HCT116 (cell line): ENCODE measurements at regions not wholly inside any gene's neighbourhood (a gene's known extent, or its start where the extent isn't known, plus 50 kb on each side); places are given as distances from the start of the nearest gene placed in this dataset.

Experiments used
- ATAC-seq: fragments of 200-7000 bp; cut with Tn5 transposase; 2 replicates; pipeline ENCODE4 v1.9.1; 2020; ENCODE audit warnings: mild to moderate bottlenecking, moderate library complexity
- BruUV-seq: library from RNA; stranded (reverse); fragments of 400-500 nt; replicated peaks from 2 replicates; lab custom pipeline; 2021; lab: Mats Ljungman, UMichigan
- CTCF ChIA-PET: fragments of 300-600 bp; sonication (Branson Sonifier 250); formaldehyde crosslinking; loops from one replicate; lab custom pipeline; 2021; ENCODE audit warnings: antibody characterized with exemption; lab: Charles Lee
- POLR2A ChIA-PET: fragments of 300-600, 350-600 bp; sonication (Branson Sonifier 250); formaldehyde crosslinking; loops from one replicate; lab custom pipeline; 2021; ENCODE audit warnings: antibody characterized with exemption; lab: Charles Lee
- RAD21 ChIA-PET, 2 experiments: fragments of 300-600 bp; sonication (Branson Sonifier 250); formaldehyde crosslinking; loops; one replicate each; lab custom pipeline; 2023; ENCODE audit warnings: low total read pairs in 2 of 2; ENCODE audit not compliant: uncharacterized antibody in 2 of 2, unreplicated experiment in 2 of 2, low non-redundant PET in 1 of 2; lab: Charles Lee
- DNase-seq: peaks from one replicate; pipeline ENCODE4 v3.0.0-alpha.2; 2010; ENCODE audit warnings: low read depth, low spot score
- H2AFZ ChIP-seq: fragments of 200-600 bp; shearing (Covaris generic), sonication (generic); 2 replicates; pipeline ENCODE4 v1.6.1; 2017; ENCODE audit warnings: low read depth, mixed run types, mixed read lengths, antibody characterized with exemption, low read length; ENCODE audit not compliant: poor library complexity, severe bottlenecking
- H3K27ac ChIP-seq: 2 replicates; pipeline ENCODE4 v1.5.1; 2012; ENCODE audit warnings: low read depth, low read length
- H3K27me3 ChIP-seq: fragments of 200-600 bp; sonication (generic); 2 replicates; pipeline ENCODE4 v1.6.1; 2016; ENCODE audit warnings: mixed run types, low read length, mixed read lengths; ENCODE audit not compliant: insufficient read depth
- H3K36me3 ChIP-seq, 2 experiments: fragments of 200-500 bp in 1 of 2; fragments of 200-600 bp in 1 of 2; sonication (Bioruptor generic) in 1 of 2; sonication (generic) in 1 of 2; 2 replicates each; pipeline versions ENCODE4 v1.5.1 to v1.6.1; 2014 to 2016; ENCODE audit warnings: low read length in 2 of 2, inconsistent platforms in 1 of 2, mixed read lengths in 1 of 2, mixed run types in 1 of 2; ENCODE audit not compliant: insufficient read depth in 2 of 2, control insufficient read depth in 1 of 2
- H3K4me1 ChIP-seq, 2 experiments: fragments of 200-600 bp in 1 of 2; sonication (generic) in 1 of 2; 2 replicates each; pipeline versions ENCODE4 v1.5.1 to v1.6.1; 2012 to 2017; ENCODE audit warnings: low read length in 2 of 2, inconsistent platforms in 1 of 2, mild to moderate bottlenecking in 1 of 2, mixed read lengths in 1 of 2, mixed run types in 1 of 2, moderate library complexity in 1 of 2; ENCODE audit not compliant: insufficient read depth in 2 of 2, control insufficient read depth in 1 of 2
- H3K4me2 ChIP-seq: fragments of 200-600 bp; sonication (generic); 2 replicates; pipeline ENCODE4 v1.6.1; 2017; ENCODE audit warnings: mixed run types, low read length, mixed read lengths
- H3K4me3 ChIP-seq, 2 experiments: fragments of 200-600 bp in 1 of 2; sonication (generic) in 1 of 2; replicated peaks in 1 of 2; 2 replicates each; pipeline ENCODE4 v1.5.1; 2011 to 2016; ENCODE audit warnings: low read length in 2 of 2, control low read depth in 1 of 2, low read depth in 1 of 2, mild to moderate bottlenecking in 1 of 2, mixed read lengths in 1 of 2, mixed run types in 1 of 2
- H3K79me2 ChIP-seq: fragments of 200-600 bp; sonication (generic); 2 replicates; pipeline ENCODE4 v1.6.1; 2017; ENCODE audit warnings: mild to moderate bottlenecking, mixed run types, low read length, moderate library complexity, mixed read lengths; ENCODE audit not compliant: insufficient read depth
- H3K9ac ChIP-seq: fragments of 200-600 bp; sonication (generic); 2 replicates; pipeline ENCODE4 v1.6.1; 2016; ENCODE audit warnings: low read length, mixed read lengths
- H3K9me2 ChIP-seq: fragments of 200-600 bp; sonication (generic), shearing (Covaris generic); 2 replicates; pipeline ENCODE4 v1.6.1; 2017; ENCODE audit warnings: mixed run types, mild to moderate bottlenecking, moderate library complexity; ENCODE audit not compliant: insufficient read depth
- H3K9me3 ChIP-seq, 2 experiments: fragments of 200-500 bp in 1 of 2; fragments of 200-600 bp in 1 of 2; sonication (Bioruptor generic) in 1 of 2; sonication (generic) in 1 of 2; 2 replicates each; pipeline ENCODE4 v1.6.1; 2014 to 2017; ENCODE audit warnings: low read length in 2 of 2, mixed read lengths in 2 of 2, inconsistent platforms in 1 of 2, low read depth in 1 of 2, mild to moderate bottlenecking in 1 of 2, mixed run types in 1 of 2, moderate library complexity in 1 of 2; ENCODE audit not compliant: control insufficient read depth in 1 of 2, insufficient read depth in 1 of 2
- H4K20me1 ChIP-seq: fragments of 200-600 bp; sonication (generic), shearing (Covaris generic); 2 replicates; pipeline ENCODE4 v1.6.1; 2017; ENCODE audit warnings: mixed run types, mild to moderate bottlenecking, moderate library complexity; ENCODE audit not compliant: insufficient read depth
- ATF3 ChIP-seq: IDR thresholded peaks from 2 replicates; pipeline ENCODE4 v1.6.1; 2012
- CBX3 ChIP-seq: IDR thresholded peaks from 2 replicates; pipeline ENCODE4 v1.6.1; 2012; ENCODE audit warnings: low read depth
- CEBPB ChIP-seq: IDR thresholded peaks from 2 replicates; pipeline ENCODE4 v1.6.1; 2012; ENCODE audit warnings: low read depth
- CTCF ChIP-seq, 3 experiments: fragments of 200-600 bp in 1 of 3; sonication (generic) in 1 of 3; IDR thresholded peaks in 2 of 3; conservative IDR thresholded peaks in 1 of 3; 2 replicates each; pipeline ENCODE4 v1.5.1; 2012 to 2017; ENCODE audit warnings: low read depth in 2 of 3, low read length in 2 of 3, antibody characterized with exemption in 1 of 3, borderline replicate concordance in 1 of 3, control low read depth in 1 of 3, mild to moderate bottlenecking in 1 of 3, mixed read lengths in 1 of 3, mixed run types in 1 of 3, moderate library complexity in 1 of 3; ENCODE audit not compliant: insufficient read depth in 1 of 3
- EGR1 ChIP-seq: IDR thresholded peaks from 2 replicates; pipeline ENCODE4 v1.6.1; 2012; ENCODE audit warnings: low read depth
- ELF1 ChIP-seq: IDR thresholded peaks from 2 replicates; pipeline ENCODE4 v1.6.1; 2012; ENCODE audit warnings: low read depth, borderline replicate concordance
- FOSL1 ChIP-seq: IDR thresholded peaks from 2 replicates; pipeline ENCODE4 v1.6.1; 2012; ENCODE audit warnings: low read depth
- MAX ChIP-seq: IDR thresholded peaks from 2 replicates; pipeline ENCODE4 v1.6.1; 2012
- POLR2A ChIP-seq: IDR thresholded peaks from 2 replicates; pipeline ENCODE4 v1.7.0; 2011; ENCODE audit warnings: borderline replicate concordance; ENCODE audit not compliant: insufficient read depth, insufficient read length; ENCODE audit errors: extremely low read depth
- POLR2AphosphoS5 ChIP-seq: IDR thresholded peaks from 2 replicates; pipeline ENCODE4 v1.6.1; 2011; ENCODE audit warnings: mild to moderate bottlenecking, low read depth, low read length, moderate library complexity
- REST ChIP-seq: IDR thresholded peaks from 2 replicates; pipeline ENCODE4 v1.6.1; 2012; ENCODE audit warnings: low read depth
- SIN3A ChIP-seq: IDR thresholded peaks from 2 replicates; pipeline ENCODE4 v1.6.1; 2012; ENCODE audit warnings: low read depth
- SP1 ChIP-seq: IDR thresholded peaks from 2 replicates; pipeline ENCODE4 v1.6.1; 2012; ENCODE audit warnings: low read depth
- TCF7L2 ChIP-seq: IDR thresholded peaks from 2 replicates; pipeline ENCODE4 v1.7.0; 2011; ENCODE audit warnings: borderline replicate concordance, inconsistent platforms; ENCODE audit not compliant: insufficient read depth, insufficient read length; ENCODE audit errors: extremely low read depth
- intact Hi-C: fragments of 100-400 bp; cut with micrococcal nuclease; formaldehyde crosslinking; loops from 2 replicates; pipeline ENCODE4 v1.10.0; 2022

- no peak for TF ChIP-seq MAX
- no peak for TF ChIP-seq CTCF (IDR thresholded peaks at IDR 0.05 in 2 of 3, conservative IDR thresholded peaks at IDR 0.05 in 1 of 3; ENCODE audit: borderline replicate concordance in 1 of 3, insufficient read depth in 1 of 3, low read depth in 2 of 3, low read length in 2 of 3)
- no peak for TF ChIP-seq ELF1
- TF ChIP-seq FOSL1 = no peak
- TF ChIP-seq POLR2AphosphoS5 = no peak
- no peak for TF ChIP-seq EGR1
- TF ChIP-seq SIN3A = no peak
- no peak for TF ChIP-seq SP1
- no peak for TF ChIP-seq CBX3
- TF ChIP-seq ATF3 = no peak
- no peak for TF ChIP-seq CEBPB
- TF ChIP-seq POLR2A = no peak
- TF ChIP-seq TCF7L2 = no peak
- no peak for TF ChIP-seq REST
- no peak overlapping the region for H2AFZ ChIP-seq
- H3K9ac ChIP-seq = no peak overlapping the region
- peaks cover 4 to 12% of the 10 kb centered on the region in 2 experiments; a peak in 3 of 4 replicates for H3K4me1 ChIP-seq
- no TSS peak for BruUV-seq
- no peaks in the 10 kb centered on the region for H3K27me3 ChIP-seq
- H3K4me2 ChIP-seq = no peak overlapping the region
- H3K9me2 ChIP-seq = no peaks in the 10 kb centered on the region
- intact Hi-C loops = loop anchor here (10.0 kb wide), 1 partner anchor 184 kb away; the partner anchor contains the start of gene INHBB
- H3K36me3 ChIP-seq = no peaks in the 10 kb centered on the region
- ATAC-seq (no peak), DNase-seq (no peak)
- no peak overlapping the region for H3K27ac ChIP-seq
- ChIA-PET RAD21 (no interaction called here), CTCF (no interaction called here), POLR2A (no interaction called here)
- H3K79me2 ChIP-seq = no peaks in the 10 kb centered on the region
- H3K9me3 ChIP-seq = no peaks in the 10 kb centered on the region; a peak in 1 of 4 replicates
- no peaks in the 10 kb centered on the region for H4K20me1 ChIP-seq
- no peak overlapping the region for H3K4me3 ChIP-seq
Measured at GRCh38 chr2:120528693-120529076, 182.7 kb downstream of the INHBB start.
